Epithelial cell of esophagus (primary cell): ENCODE measurements at regions not wholly inside any gene's neighbourhood (a gene's known extent, or its start where the extent isn't known, plus 50 kb on each side); places are given as distances from the start of the nearest gene placed in this dataset.

Source experiments
- DNase-seq: peaks from one replicate; pipeline ENCODE4 v3.0.0; 2010; ENCODE audit warnings: low read depth
- H3K4me3 ChIP-seq: 2 replicates; pipeline ENCODE4 v1.5.1; 2011; ENCODE audit warnings: mild to moderate bottlenecking, low read length, control low read depth
- CTCF ChIP-seq: IDR thresholded peaks from 2 replicates; pipeline ENCODE4 v1.5.1; 2011; ENCODE audit warnings: low read depth, mild to moderate bottlenecking, low read length, control low read depth, inconsistent platforms; ENCODE audit not compliant: insufficient read depth; ENCODE audit errors: missing control alignments

GRCh38 chr10:88057720-88058119 is 194.3 kb downstream of the PTEN start:
- H3K4me3 ChIP-seq = no peak overlapping the region
- no peak for TF ChIP-seq CTCF
- no peak for DNase-seq

GRCh38 chr10:88058750-88059149 is 195.3 kb downstream of the PTEN start:
- no peak for DNase-seq
- H3K4me3 ChIP-seq = no peak overlapping the region
- TF ChIP-seq CTCF = no peak

GRCh38 chr10:88059190-88059589 is 195.8 kb downstream of the PTEN start:
- H3K4me3 ChIP-seq = no peak overlapping the region
- DNase-seq = no peak
- TF ChIP-seq CTCF = no peak

GRCh38 chr10:88060762-88061161 is 197.3 kb downstream of the PTEN start:
- H3K4me3 ChIP-seq = no peak overlapping the region
- TF ChIP-seq CTCF = no peak
- no peak for DNase-seq

GRCh38 chr10:88062385-88062784 is 199.0 kb downstream of the PTEN start:
- no peak overlapping the region for H3K4me3 ChIP-seq
- no peak for TF ChIP-seq CTCF

GRCh38 chr10:88062798-88063472 is 199.5 kb downstream of the PTEN start:
- DNase-seq = peak; percentile 9
- H3K4me3 ChIP-seq = no peak overlapping the region

More at GRCh38 chr10:88062385-88062784, 199.0 kb downstream of the PTEN start:
- DNase-seq = no peak

More at GRCh38 chr10:88062798-88063472, 199.5 kb downstream of the PTEN start:
- no peak for TF ChIP-seq CTCF
